IMR-90 (cell line): ENCODE measurements at regions not wholly inside any gene's neighbourhood (a gene's known extent, or its start where the extent isn't known, plus 50 kb on each side); places are given as distances from the start of the nearest gene placed in this dataset.

Experiments
- ATAC-seq: fragments of 200-7000 bp; cut with Tn5 transposase; 2 replicates; pipeline ENCODE4 v1.9.1; 2020; ENCODE audit warnings: low read depth, mild to moderate bottlenecking, moderate library complexity
- BruUV-seq: library from RNA; stranded (reverse); fragments of 400-500 nt; replicated peaks from 2 replicates; lab custom pipeline; 2021; lab: Mats Ljungman, UMichigan
- CTCF ChIA-PET: fragments of 300-600 bp; formaldehyde crosslinking; extraction: SDS; loops from one replicate; lab custom pipeline; 2021; ENCODE audit warnings: antibody characterized with exemption; lab: Yijun Ruan, JAX
- POLR2A ChIA-PET: fragments of 300-600 bp; sonication (Branson Sonifier 250); formaldehyde crosslinking; loops from one replicate; lab custom pipeline; 2022; ENCODE audit warnings: antibody characterized with exemption; ENCODE audit not compliant: unreplicated experiment; lab: Charles Lee
- DNase-seq: peaks from one replicate; pipeline ENCODE4 v3.0.0; 2013
- H2AFZ ChIP-seq: replicated peaks from 2 replicates; pipeline ENCODE3; 2013; ENCODE audit warnings: low read length, mild to moderate bottlenecking; ENCODE audit not compliant: poor library complexity
- H2AK5ac ChIP-seq: 2 replicates; pipeline ENCODE4 v1.6.1; 2013; ENCODE audit warnings: low read depth, low read length, inconsistent platforms
- H2AK9ac ChIP-seq: replicated peaks from 2 replicates; pipeline ENCODE3; 2013; ENCODE audit warnings: mild to moderate bottlenecking, low read depth, low read length, moderate library complexity; ENCODE audit not compliant: poor library complexity
- H2BK120ac ChIP-seq: 2 replicates; pipeline ENCODE4 v1.6.1; 2013; ENCODE audit warnings: low read depth, low read length, inconsistent platforms
- H2BK15ac ChIP-seq: 3 replicates; pipeline ENCODE4 v1.6.1; 2013; ENCODE audit warnings: low read depth, low read length, inconsistent platforms
- H2BK20ac ChIP-seq: 2 replicates; pipeline ENCODE4 v1.6.1; 2013; ENCODE audit warnings: low read depth, mild to moderate bottlenecking, inconsistent platforms, low read length, moderate library complexity
- H2BK5ac ChIP-seq: 2 replicates; pipeline ENCODE4 v1.6.1; 2013; ENCODE audit warnings: mild to moderate bottlenecking, low read depth, low read length, inconsistent platforms; ENCODE audit not compliant: poor library complexity, severe bottlenecking
- H3K14ac ChIP-seq: replicated peaks from 2 replicates; pipeline ENCODE4 v1.6.1; 2013; ENCODE audit warnings: low read depth, low read length, inconsistent platforms
- H3K18ac ChIP-seq: 2 replicates; pipeline ENCODE4 v1.6.1; 2013; ENCODE audit warnings: low read depth, low read length, control low read depth
- H3K23ac ChIP-seq: 2 replicates; pipeline ENCODE4 v1.6.1; 2013; ENCODE audit warnings: low read depth, low read length, inconsistent platforms
- H3K27ac ChIP-seq: 2 replicates; pipeline ENCODE4 v1.5.1; 2013; ENCODE audit warnings: mild to moderate bottlenecking, control low read depth, low read length; ENCODE audit not compliant: insufficient read depth
- H3K27me3 ChIP-seq: 2 replicates; pipeline ENCODE4 v1.6.1; 2013; ENCODE audit warnings: low read length; ENCODE audit not compliant: control insufficient read depth, insufficient read depth
- H3K36me3 ChIP-seq: 2 replicates; pipeline ENCODE4 v1.6.1; 2013; ENCODE audit warnings: low read length, mixed read lengths; ENCODE audit not compliant: control insufficient read depth, insufficient read depth
- H3K4ac ChIP-seq: 2 replicates; pipeline ENCODE4 v1.6.1; 2013; ENCODE audit warnings: low read depth, low read length, inconsistent platforms
- H3K4me1 ChIP-seq: 2 replicates; pipeline ENCODE4 v1.6.1; 2013; ENCODE audit warnings: low read length, mixed read lengths; ENCODE audit not compliant: control insufficient read depth, insufficient read depth
- H3K4me2 ChIP-seq: 2 replicates; pipeline ENCODE4 v1.6.1; 2013; ENCODE audit warnings: low read depth, mild to moderate bottlenecking, control low read depth, low read length, moderate library complexity
- H3K4me3 ChIP-seq: 2 replicates; pipeline ENCODE4 v1.5.1; 2013; ENCODE audit warnings: low read depth, mild to moderate bottlenecking, control low read depth, low read length, moderate library complexity; ENCODE audit not compliant: insufficient read depth
- H3K56ac ChIP-seq: 2 replicates; pipeline ENCODE4 v1.6.1; 2013; ENCODE audit warnings: low read length, inconsistent platforms; ENCODE audit not compliant: insufficient read depth; ENCODE audit errors: extremely low read depth
- H3K79me1 ChIP-seq, 2 experiments: 2 replicates each; pipeline ENCODE4 v1.6.1; 2013; ENCODE audit warnings: low read length in 2 of 2, inconsistent platforms in 1 of 2, low read depth in 1 of 2
- H3K9ac ChIP-seq: 2 replicates; pipeline ENCODE4 v1.6.1; 2013; ENCODE audit warnings: low read depth, low read length, control low read depth
- H3K9me1 ChIP-seq: 2 replicates; pipeline ENCODE4 v1.6.1; 2013; ENCODE audit warnings: low read length, inconsistent platforms; ENCODE audit not compliant: insufficient read depth
- H3K9me3 ChIP-seq: 2 replicates; pipeline ENCODE4 v1.6.1; 2013; ENCODE audit warnings: low read length; ENCODE audit not compliant: control insufficient read depth, insufficient read depth
- H4K20me1 ChIP-seq: 2 replicates; pipeline ENCODE4 v1.6.1; 2013; ENCODE audit warnings: low read length, inconsistent platforms; ENCODE audit not compliant: insufficient read depth
- H4K5ac ChIP-seq: 2 replicates; pipeline ENCODE4 v1.6.1; 2013; ENCODE audit warnings: mild to moderate bottlenecking, low read depth, low read length, control low read depth
- H4K8ac ChIP-seq, 2 experiments: 2 replicates each; pipeline ENCODE4 v1.6.1; 2013; ENCODE audit warnings: low read depth in 2 of 2, low read length in 2 of 2, control low read depth in 1 of 2, inconsistent platforms in 1 of 2
- H4K91ac ChIP-seq: 2 replicates; pipeline ENCODE4 v1.6.1; 2013; ENCODE audit warnings: low read depth, low read length, inconsistent platforms; ENCODE audit not compliant: insufficient read depth
- BHLHE40 ChIP-seq: fragments of 150-350 bp; IDR thresholded peaks from 2 replicates; pipeline ENCODE4 v1.6.1; 2016; ENCODE audit warnings: mild to moderate bottlenecking, low read depth, low read length
- CHD1 ChIP-seq: IDR thresholded peaks from 2 replicates; pipeline ENCODE4 v1.6.1; 2012; ENCODE audit warnings: low read depth, low read length, improper control_type of control experiment
- CTCF ChIP-seq: conservative IDR thresholded peaks from 2 replicates; pipeline ENCODE4 v1.5.1; 2012; ENCODE audit warnings: mild to moderate bottlenecking, low read depth, low read length, improper control_type of control experiment
- FOS ChIP-seq: fragments of 150-350 bp; IDR thresholded peaks from 2 replicates; pipeline ENCODE4 v1.6.1; 2016; ENCODE audit warnings: low read depth, low read length
- MAFK ChIP-seq: IDR thresholded peaks from 2 replicates; pipeline ENCODE4 v1.6.1; 2012; ENCODE audit warnings: low read depth, low read length, improper control_type of control experiment
- MAZ ChIP-seq: IDR thresholded peaks from 2 replicates; pipeline ENCODE4 v1.6.1; 2012; ENCODE audit warnings: low read depth, mild to moderate bottlenecking, low read length, improper control_type of control experiment, moderate library complexity, borderline replicate concordance
- MXI1 ChIP-seq: IDR thresholded peaks from 2 replicates; pipeline ENCODE4 v1.6.1; 2012; ENCODE audit warnings: low read depth, mild to moderate bottlenecking, low read length, moderate library complexity, borderline replicate concordance
- NFE2L2 ChIP-seq: fragments of 150-350 bp; IDR thresholded peaks from 2 replicates; pipeline ENCODE4 v1.6.1; 2016; ENCODE audit warnings: low read depth, mild to moderate bottlenecking, low read length
- RAD21 ChIP-seq: IDR thresholded peaks from 2 replicates; pipeline ENCODE4 v1.6.1; 2012; ENCODE audit warnings: low read length, improper control_type of control experiment
- RCOR1 ChIP-seq: IDR thresholded peaks from 2 replicates; pipeline ENCODE4 v1.6.1; 2012; ENCODE audit warnings: mild to moderate bottlenecking, low read length, improper control_type of control experiment; ENCODE audit not compliant: insufficient replicate concordance
- RFX5 ChIP-seq: IDR thresholded peaks from 2 replicates; pipeline ENCODE4 v1.8.0; 2012; ENCODE audit warnings: low read depth, mild to moderate bottlenecking, low read length, moderate library complexity
- SMC3 ChIP-seq: fragments of 150-350 bp; IDR thresholded peaks from 2 replicates; pipeline ENCODE4 v1.6.1; 2016; ENCODE audit warnings: low read depth, mild to moderate bottlenecking, antibody characterized with exemption, low read length, moderate library complexity
- USF2 ChIP-seq: fragments of 150-350 bp; IDR thresholded peaks from 2 replicates; pipeline ENCODE4 v1.6.1; 2017; ENCODE audit warnings: mild to moderate bottlenecking, antibody characterized with exemption, low read length, low read depth
- WGBS, 2 experiments: methylation state at CpG; one replicate each; pipeline versions ENCODE4 v1.1.5 to v1.1.7; 2013; ENCODE audit warnings: missing lambda C conversion rate in 2 of 2; ENCODE audit not compliant: insufficient read length in 1 of 2; ENCODE audit errors: extremely low coverage in 2 of 2; 5-methylcytosine and 5-hydroxymethylcytosine counted together
- dilution Hi-C: fragments of 300-500 bp; cut with HindIII; formaldehyde crosslinking; loops from one replicate; pipeline ENCODE4 v1.14.3; 2018; ENCODE audit warnings: low sequenced_read_pairs; ENCODE audit not compliant: unreplicated experiment
- in situ Hi-C: fragments of 300-500 bp; cut with MboI; formaldehyde crosslinking; loops from 3 replicates; pipeline ENCODE4 v1.14.3; 2019; ENCODE audit warnings: low sequenced_read_pairs, inconsistent platforms, mixed read lengths
- intact Hi-C: fragments of 100-400 bp; cut with micrococcal nuclease; formaldehyde crosslinking; loops from 2 replicates; pipeline ENCODE4 v1.10.0; 2022

- Histone ChIP-seq H3K27me3 (no peaks in the 10 kb centered on the region), H2BK20ac (no peak overlapping the region), H3K56ac (no peak overlapping the region), H4K91ac (no peak overlapping the region), H3K4me2 (no peak overlapping the region), H3K4ac (no peak overlapping the region), H3K27ac (no peak overlapping the region), H2BK15ac (no peak overlapping the region), H2AFZ (no peak overlapping the region), H4K20me1 (no peaks in the 10 kb centered on the region), H3K23ac (no peak overlapping the region), H3K14ac (no peak overlapping the region), H2BK5ac (no peak overlapping the region), H3K36me3 (no peaks in the 10 kb centered on the region), H4K5ac (no peak overlapping the region), H3K18ac (no peak overlapping the region), H2BK120ac (no peak overlapping the region), H3K9me3 (no peaks in the 10 kb centered on the region; the same call in 1 of the 2 replicates), H4K8ac (no peak overlapping the region), H2AK9ac (no peak overlapping the region), H2AK5ac (no peak overlapping the region), H3K9ac (no peak overlapping the region), H3K9me1 (no peaks in the 10 kb centered on the region), H3K4me1 (no peaks in the 10 kb centered on the region), H3K79me1 (no peaks in the 10 kb centered on the region), H3K4me3 (no peak overlapping the region)
- in situ Hi-C loops (no loop called here), intact Hi-C loops (no loop called here), dilution Hi-C loops (no loop called here)
- POLR2A ChIA-PET, result no interaction called here
- no CpG with 5 or more reads among the region's 1 CpG for WGBS, 2 experiments
- no TSS peak for BruUV-seq
- DNase-seq (no peak), ATAC-seq (no peak)
- TF ChIP-seq MXI1 (no peak), MAFK (no peak), RCOR1 (no peak), CHD1 (no peak), BHLHE40 (no peak), SMC3 (no peak), MAZ (no peak), FOS (no peak), CTCF (no peak), RFX5 (no peak), USF2 (no peak), RAD21 (no peak), NFE2L2 (no peak)
- CTCF ChIA-PET, result no interaction called here
Observed at GRCh38 chr7:84735677-84736076, 451.2 kb downstream of the SEMA3D start.
